WTC11 (cell line): ENCODE measurements at regions not wholly inside any gene's neighbourhood (a gene's known extent, or its start where the extent isn't known, plus 50 kb on each side); places are given as distances from the start of the nearest gene placed in this dataset.

ENCODE experiments used
- ATAC-seq: fragments of 200-7000 bp; cut with Tn5 transposase; 2 replicates; pipeline ENCODE4 v1.10.0; 2021; ENCODE audit warnings: mild to moderate bottlenecking, moderate library complexity
- CTCF ChIA-PET: fragments of 300-600 bp; sonication (Branson Sonifier 250); formaldehyde crosslinking; loops from one replicate; lab custom pipeline; 2021; ENCODE audit warnings: antibody characterized with exemption; lab: Charles Lee
- POLR2A ChIA-PET: fragments of 350-600 bp; sonication (Branson Sonifier 250); formaldehyde crosslinking; loops from one replicate; lab custom pipeline; 2021; ENCODE audit warnings: antibody characterized with exemption; lab: Charles Lee
- DNase-seq: peaks from one replicate; pipeline ENCODE4 v3.0.0; 2021; ENCODE audit warnings: low spot score
- H3K27ac Mint-ChIP-seq: 2 replicates; pipeline ENCODE4 v1.8.0; 2021; ENCODE audit warnings: mixed read lengths
- H3K27me3 Mint-ChIP-seq: 2 replicates; pipeline ENCODE4 v1.8.0; 2021; ENCODE audit warnings: low read depth, mild to moderate bottlenecking, moderate library complexity, mixed read lengths
- H3K36me3 Mint-ChIP-seq: 2 replicates; pipeline ENCODE4 v1.8.0; 2021; ENCODE audit warnings: mixed read lengths
- H3K4me1 Mint-ChIP-seq: 2 replicates; pipeline ENCODE4 v1.8.0; 2022; ENCODE audit warnings: mixed read lengths
- H3K4me3 Mint-ChIP-seq: 2 replicates; pipeline ENCODE4 v1.8.0; 2021; ENCODE audit warnings: mild to moderate bottlenecking, moderate library complexity, mixed read lengths
- H3K9me3 Mint-ChIP-seq: 2 replicates; pipeline ENCODE4 v1.8.0; 2021; ENCODE audit warnings: mixed read lengths
- ATF3 ChIP-seq: sonication (generic); formaldehyde crosslinking; conservative IDR thresholded peaks from 2 replicates; pipeline ENCODE4 v1.8.1; 2022; ENCODE audit warnings: mild to moderate bottlenecking, missing genetic modification reagents
- CBFB ChIP-seq: sonication (generic); formaldehyde crosslinking; IDR thresholded peaks from 2 replicates; pipeline ENCODE4 v1.8.1; 2022; ENCODE audit warnings: mild to moderate bottlenecking, low read depth, missing genetic modification reagents
- CTCF ChIP-seq: fragments of 200-600 bp; IDR thresholded peaks from 2 replicates; pipeline ENCODE4 v1.8.0; 2022; ENCODE audit warnings: antibody characterized with exemption
- FOXP4 ChIP-seq: sonication (generic); formaldehyde crosslinking; IDR thresholded peaks from 2 replicates; pipeline ENCODE4 v1.8.0; 2022; ENCODE audit warnings: mild to moderate bottlenecking, missing genetic modification reagents
- MYBL2 ChIP-seq: sonication (generic); formaldehyde crosslinking; IDR thresholded peaks from 2 replicates; pipeline ENCODE4 v1.8.1; 2023; ENCODE audit warnings: mild to moderate bottlenecking, moderate library complexity, missing genetic modification reagents
- NFATC4 ChIP-seq: fragments of 250-450 bp; sonication (Bioruptor Pico); IDR thresholded peaks from 2 replicates; pipeline ENCODE4 v1.9.0; 2021; ENCODE audit warnings: mild to moderate bottlenecking
- NR3C1 ChIP-seq: sonication (generic); formaldehyde crosslinking; conservative IDR thresholded peaks from 2 replicates; pipeline ENCODE4 v1.8.1; 2023; ENCODE audit warnings: low read depth, mild to moderate bottlenecking, missing genetic modification reagents
- TCF7 ChIP-seq: sonication (generic); formaldehyde crosslinking; IDR thresholded peaks from 2 replicates; pipeline ENCODE4 v1.8.0; 2022; ENCODE audit warnings: mild to moderate bottlenecking, low read depth, missing genetic modification reagents, moderate library complexity
- TP53 ChIP-seq: sonication (generic); formaldehyde crosslinking; IDR thresholded peaks from 2 replicates; pipeline ENCODE4 v1.8.1; 2023; ENCODE audit warnings: mild to moderate bottlenecking, missing genetic modification reagents
- ZNF532 ChIP-seq: fragments of 250-450 bp; sonication (Bioruptor Pico); IDR thresholded peaks from 2 replicates; pipeline ENCODE4 v1.9.0; 2021; ENCODE audit warnings: mild to moderate bottlenecking, borderline replicate concordance

GRCh38 chr15:58247855-58248842 lies 110.0 kb downstream of the AQP9 start:
- CTCF ChIA-PET, result no interaction called here
- H3K4me3 Mint-ChIP-seq, result no peak overlapping the region
- no peak overlapping the region for H3K27ac Mint-ChIP-seq
- ATAC-seq (no peak), DNase-seq (no peak)
- H3K4me1 Mint-ChIP-seq, result peaks cover 20% of the 10 kb centered on the region
- peaks cover 3% of the 10 kb centered on the region for H3K27me3 Mint-ChIP-seq
- H3K36me3 Mint-ChIP-seq, result no peaks in the 10 kb centered on the region
- peaks cover 11% of the 10 kb centered on the region for H3K9me3 Mint-ChIP-seq
- TF ChIP-seq CTCF (no peak), TCF7 (CRISPR knock-in tag) (no peak), TP53 (CRISPR knock-in tag) (no peak)
- TF ChIP-seq, all 79 proteins: peak for 0
- POLR2A ChIA-PET, result no interaction called here

- peaks cover 4% of the 10 kb centered on the region for H3K36me3 Mint-ChIP-seq
- no peak overlapping the region for H3K4me3 Mint-ChIP-seq
- no peaks in the 10 kb centered on the region; the same call in 1 of the 2 replicates for H3K27me3 Mint-ChIP-seq
- TF ChIP-seq NFATC4 (CRISPR knock-in tag) (no peak), FOXP4 (CRISPR knock-in tag) (no peak), ZNF532 (no peak), ATF3 (CRISPR knock-in tag) (no peak), CBFB (CRISPR knock-in tag) (no peak), NR3C1 (CRISPR knock-in tag) (no peak), TCF7 (CRISPR knock-in tag) (no peak), MYBL2 (CRISPR knock-in tag) (no peak)
- ATAC-seq (no peak), DNase-seq (no peak)
- ChIA-PET CTCF (no interaction called here), POLR2A (no interaction called here)
- H3K4me1 Mint-ChIP-seq, result peaks cover 20% of the 10 kb centered on the region
- H3K27ac Mint-ChIP-seq, result no peak overlapping the region
- peaks cover 12% of the 10 kb centered on the region for H3K9me3 Mint-ChIP-seq
Measured at GRCh38 chr15:58249646-58250312, 111.6 kb downstream of the AQP9 start.
